ENCODE measurements at regions not wholly inside any gene's neighbourhood (a gene's known extent, or its start where the extent isn't known, plus 50 kb on each side); places are given as distances from the start of the nearest gene placed in this dataset.
"Not testable (repeated sequence)": the region's sequence is repeated elsewhere in the genome, so short reads cannot be mapped to it uniquely, and the experiment has no call there.

- TF ChIP-seq CTCF, POLR2A (IDR thresholded peaks at IDR 0.05): not testable (repeated sequence)
These were observed 312.0 kb upstream of the WSB1 start for GRCh38 chr17:26981845-26982425.

All from body of pancreas (tissue), 4 donors.